GM12878 (cell line): ENCODE measurements at regions not wholly inside any gene's neighbourhood (a gene's known extent, or its start where the extent isn't known, plus 50 kb on each side); places are given as distances from the start of the nearest gene placed in this dataset.

Source experiments
- ATAC-seq: fragments of 200-7000 bp; cut with Tn5 transposase; 3 replicates; pipeline ENCODE4 v1.9.1; 2020; ENCODE audit warnings: mild to moderate bottlenecking, moderate library complexity
- BruUV-seq: library from RNA; stranded (reverse); fragments of 400-500 nt; replicated peaks from 2 replicates; lab custom pipeline; 2021; lab: Mats Ljungman, UMichigan
- CTCF ChIA-PET: fragments of 300-600 bp; sonication (Branson Sonifier 250); formaldehyde crosslinking; extraction: SDS; loops from one replicate; lab custom pipeline; 2021; ENCODE audit warnings: inconsistent platforms; lab: Yijun Ruan, JAX
- POLR2A ChIA-PET: fragments of 350-600 bp; formaldehyde crosslinking; extraction: SDS; loops from one replicate; lab custom pipeline; 2021; ENCODE audit warnings: inconsistent platforms; lab: Charles Lee
- RAD21 ChIA-PET: fragments of 300-600 bp; sonication (Branson Sonifier 250); formaldehyde crosslinking; loops from one replicate; lab custom pipeline; 2023; ENCODE audit warnings: antibody characterized with exemption; ENCODE audit not compliant: unreplicated experiment; lab: Charles Lee
- SMC1A ChIA-PET: fragments of 300-600 bp; sonication (Branson Sonifier 250); formaldehyde crosslinking; loops from one replicate; lab custom pipeline; 2023; ENCODE audit not compliant: unreplicated experiment, uncharacterized antibody; lab: Charles Lee
- DNase-seq: peaks from one replicate; pipeline ENCODE4 v3.0.0-alpha.2; 2011; ENCODE audit warnings: low read depth, low spot score
- FAIRE-seq: peaks from 3 replicates; lab custom pipeline; 2011; peaks lifted over from hg19 to GRCh38; lab: Jason Lieb, UNC
- H2AFZ ChIP-seq: 2 replicates; pipeline ENCODE4 v1.6.0; 2011; ENCODE audit warnings: low read depth, low read length, control low read depth; ENCODE audit not compliant: control insufficient read depth
- H3K27ac ChIP-seq: 2 replicates; pipeline ENCODE4 v1.5.1; 2011; ENCODE audit warnings: control low read depth; ENCODE audit not compliant: control insufficient read depth, insufficient read depth
- H3K27me3 ChIP-seq, 2 experiments: replicated peaks in 1 of 2; 2 replicates each; pipeline versions ENCODE4 v1.6.0 to v1.6.1; 2011; ENCODE audit warnings: low read length in 1 of 2; ENCODE audit not compliant: control insufficient read depth in 2 of 2, insufficient read depth in 2 of 2
- H3K36me3 ChIP-seq, 2 experiments: 2 replicates each; pipeline ENCODE4 v1.5.1; 2011; ENCODE audit warnings: low read length in 1 of 2; ENCODE audit not compliant: control insufficient read depth in 2 of 2, insufficient read depth in 2 of 2
- H3K4me1 ChIP-seq: 2 replicates; pipeline ENCODE4 v1.6.1; 2011; ENCODE audit warnings: mild to moderate bottlenecking, low read length, moderate library complexity, mixed read lengths; ENCODE audit not compliant: control insufficient read depth, insufficient read depth
- H3K4me2 ChIP-seq: 2 replicates; pipeline ENCODE4 v1.6.0; 2011; ENCODE audit warnings: control low read depth; ENCODE audit not compliant: control insufficient read depth, insufficient read depth
- H3K4me3 ChIP-seq: fragments of 200-600 bp; sonication (generic); 2 replicates; pipeline ENCODE4 v1.5.1; 2016
- H3K79me2 ChIP-seq: 2 replicates; pipeline ENCODE4 v1.6.0; 2011; ENCODE audit warnings: low read length; ENCODE audit not compliant: control insufficient read depth, insufficient read depth
- H3K9ac ChIP-seq: 2 replicates; pipeline ENCODE4 v1.8.0; 2011; ENCODE audit warnings: low read length, control low read depth, mixed read lengths; ENCODE audit not compliant: control insufficient read depth, insufficient read depth
- H3K9me3 ChIP-seq: replicated peaks from 3 replicates; pipeline ENCODE4 v1.5.1; 2011; ENCODE audit warnings: mild to moderate bottlenecking, low read length; ENCODE audit not compliant: control insufficient read depth, insufficient read depth
- H4K20me1 ChIP-seq: 2 replicates; pipeline ENCODE4 v1.6.0; 2011; ENCODE audit not compliant: control insufficient read depth, insufficient read depth
- ATF3 ChIP-seq: IDR thresholded peaks from 2 replicates; pipeline ENCODE4 v1.6.1; 2011; ENCODE audit warnings: low read depth, mild to moderate bottlenecking, low read length, moderate library complexity, borderline replicate concordance; ENCODE audit errors: extremely low read depth
- BRCA1 ChIP-seq: IDR thresholded peaks from 2 replicates; pipeline ENCODE4 v1.6.1; 2011; ENCODE audit warnings: low read depth, low read length, improper control_type of control experiment
- CUX1 ChIP-seq: IDR thresholded peaks from 2 replicates; pipeline ENCODE4 v1.6.1; 2012; ENCODE audit warnings: improper control_type of control experiment, low read depth, low read length; ENCODE audit not compliant: insufficient replicate concordance
- ESRRA ChIP-seq: IDR thresholded peaks from 2 replicates; pipeline ENCODE4 v1.6.1; 2012; ENCODE audit warnings: mild to moderate bottlenecking, low read length, improper control_type of control experiment
- FOS ChIP-seq: IDR thresholded peaks from 3 replicates; pipeline ENCODE4 v1.6.1; 2011; ENCODE audit warnings: borderline replicate concordance; ENCODE audit not compliant: insufficient read length; ENCODE audit errors: extremely low read depth
- MAX ChIP-seq: IDR thresholded peaks from 2 replicates; pipeline ENCODE4 v1.6.1; 2012; ENCODE audit warnings: low read depth, low read length, improper control_type of control experiment
- MEF2B ChIP-seq: fragments of 450-650 bp; IDR thresholded peaks from 2 replicates; pipeline ENCODE4 v1.6.1; 2018; ENCODE audit warnings: mild to moderate bottlenecking, moderate library complexity; ENCODE audit not compliant: partially characterized antibody, poor library complexity, severe bottlenecking
- MLLT1 ChIP-seq: fragments of 450-650 bp; IDR thresholded peaks from 2 replicates; pipeline ENCODE4 v1.6.1; 2016; ENCODE audit warnings: mild to moderate bottlenecking
- RB1 ChIP-seq: fragments of 450-650 bp; formaldehyde crosslinking; IDR thresholded peaks from 2 replicates; pipeline ENCODE4 v1.6.1; 2017; ENCODE audit warnings: mild to moderate bottlenecking, borderline replicate concordance
- SMAD1 ChIP-seq: fragments of 450-650 bp; IDR thresholded peaks from 2 replicates; pipeline ENCODE4 v1.6.1; 2018; ENCODE audit warnings: mild to moderate bottlenecking, low read depth; ENCODE audit not compliant: partially characterized antibody
- SUZ12 ChIP-seq: fragments of 200-600 bp; sonication (generic); IDR thresholded peaks from one replicate; pipeline ENCODE4 v1.6.1; 2018; ENCODE audit warnings: antibody characterized with exemption, mild to moderate bottlenecking; ENCODE audit not compliant: unreplicated experiment
- TCF7 ChIP-seq: IDR thresholded peaks from 2 replicates; pipeline ENCODE4 v1.6.1; 2014; ENCODE audit warnings: antibody characterized with exemption, borderline replicate concordance
- ZBED1 ChIP-seq: IDR thresholded peaks from 2 replicates; pipeline ENCODE4 v1.6.1; 2016; ENCODE audit warnings: borderline replicate concordance
- ZNF687 ChIP-seq: fragments of 450-650 bp; IDR thresholded peaks from 2 replicates; pipeline ENCODE4 v1.6.1; 2017; ENCODE audit warnings: mild to moderate bottlenecking, moderate library complexity
- WGBS: methylation state at CpG from one replicate; pipeline ENCODE4 v1.1.6; 2016; ENCODE audit warnings: low lambda C conversion rate; ENCODE audit not compliant: insufficient replicate concordance, insufficient coverage; ENCODE audit errors: missing lambda C conversion rate; 5-methylcytosine and 5-hydroxymethylcytosine counted together
- in situ Hi-C: fragments of 300-500 bp; cut with MboI; formaldehyde crosslinking; loops from 9 replicates; pipeline ENCODE4 v1.14.3; 2018; ENCODE audit warnings: mixed read lengths
- intact Hi-C: fragments of 100-400 bp; cut with micrococcal nuclease; formaldehyde crosslinking; loops from one replicate; pipeline ENCODE4 v1.14.2; 2022; ENCODE audit not compliant: unreplicated experiment

- no peak for ATAC-seq
- TF ChIP-seq MLLT1 (no peak), SUZ12 (no peak), SMAD1 (no peak), MEF2B (no peak), ESRRA (no peak), ZNF687 (no peak), BRCA1 (no peak), CUX1 (no peak), RB1 (no peak), FOS (no peak), ATF3 (no peak), TCF7 (no peak), ZBED1 (no peak), MAX (no peak)
- no TSS peak for BruUV-seq
- no peak for DNase-seq
- Histone ChIP-seq H3K27ac (no peak overlapping the region), H3K27me3 (no peaks in the 10 kb centered on the region), H3K4me1 (no peaks in the 10 kb centered on the region), H3K4me3 (no peak overlapping the region), H3K9me3 (no peaks in the 10 kb centered on the region), H3K79me2 (no peaks in the 10 kb centered on the region), H4K20me1 (no peaks in the 10 kb centered on the region), H3K4me2 (no peak overlapping the region), H2AFZ (no peak overlapping the region), H3K9ac (no peak overlapping the region), H3K36me3 (no peaks in the 10 kb centered on the region)
- in situ Hi-C loops (no loop called here), intact Hi-C loops (no loop called here)
- ChIA-PET POLR2A (no interaction called here), CTCF (no interaction called here), RAD21 (no interaction called here), SMC1A (no interaction called here)
- 19% methylated on average over 1 of the region's 1 CpG for WGBS
- no peak for FAIRE-seq
These were observed 394.2 kb upstream of the ZEB2 start for GRCh38 chr2:144914113-144914512.
